GM21390 (cell line): ENCODE measurements at regions not wholly inside any gene's neighbourhood (a gene's known extent, or its start where the extent isn't known, plus 50 kb on each side); places are given as distances from the start of the nearest gene placed in this dataset.
"Not testable (repeated sequence)": the region's sequence is repeated elsewhere in the genome, so short reads cannot be mapped to it uniquely, and the experiment has no call there.

Experiments used
- ATAC-seq: cut with Tn5 transposase; IDR thresholded peaks from one replicate; pipeline ENCODE4 v1.9.1; 2021; ENCODE audit not compliant: unreplicated experiment

DNA sequence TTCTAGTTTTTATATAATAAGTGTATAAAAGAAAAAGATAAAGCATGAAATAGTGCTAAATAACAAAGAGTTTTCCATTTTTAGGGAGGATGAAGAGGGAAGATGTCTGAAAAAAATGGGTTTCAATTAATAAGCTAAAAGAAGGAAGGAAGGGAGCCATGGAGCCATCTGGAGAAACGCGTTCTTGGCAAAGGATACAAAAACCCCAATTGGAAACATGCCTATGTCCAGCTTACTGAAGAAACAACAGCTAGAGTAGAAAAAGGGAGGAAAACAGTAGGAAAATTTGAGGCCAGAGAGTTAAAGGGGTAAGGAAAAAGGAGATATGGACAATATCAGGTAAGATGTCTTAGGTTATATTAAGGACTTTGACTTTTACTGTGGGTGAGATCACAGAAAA is 416.2 kb upstream of the GHITM start:
- ATAC-seq: no peak

DNA sequence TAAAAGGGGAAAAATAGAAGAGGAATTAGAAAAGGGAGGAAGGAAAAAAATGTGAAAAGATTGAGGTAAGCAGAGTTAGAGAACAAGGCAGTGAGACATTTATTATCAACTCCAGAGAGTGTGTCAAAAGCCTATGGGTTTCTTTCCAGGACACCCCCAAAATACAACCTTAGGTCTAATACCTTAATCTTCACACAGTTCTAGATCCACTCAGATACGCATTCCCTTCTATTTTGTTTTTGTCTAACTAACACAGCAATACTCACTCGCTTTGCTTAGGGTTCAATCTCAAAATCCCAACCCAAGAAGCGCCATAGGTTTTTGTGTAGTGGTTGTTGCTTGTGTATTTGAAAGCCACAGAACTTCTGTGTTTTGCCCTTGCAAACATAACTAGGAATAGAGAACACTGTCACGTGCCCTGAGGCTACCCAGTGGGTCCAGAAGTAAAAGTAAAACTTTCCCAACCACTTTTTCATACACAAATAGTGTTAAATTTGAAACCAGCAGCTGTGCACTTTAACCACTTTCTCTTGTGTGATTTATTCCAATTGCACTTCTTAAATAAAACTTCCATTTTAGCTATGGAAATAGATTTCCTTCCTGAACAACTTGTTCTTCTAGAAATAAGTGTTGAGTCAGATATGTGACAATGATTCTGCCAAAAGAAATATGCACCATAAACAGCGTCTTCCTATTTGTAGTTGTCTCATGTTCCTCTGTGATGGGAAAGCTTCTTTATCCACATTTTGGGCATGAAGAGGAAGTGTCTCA is 414.7 kb upstream of the GHITM start:
- peak; percentile 96 for ATAC-seq

DNA sequence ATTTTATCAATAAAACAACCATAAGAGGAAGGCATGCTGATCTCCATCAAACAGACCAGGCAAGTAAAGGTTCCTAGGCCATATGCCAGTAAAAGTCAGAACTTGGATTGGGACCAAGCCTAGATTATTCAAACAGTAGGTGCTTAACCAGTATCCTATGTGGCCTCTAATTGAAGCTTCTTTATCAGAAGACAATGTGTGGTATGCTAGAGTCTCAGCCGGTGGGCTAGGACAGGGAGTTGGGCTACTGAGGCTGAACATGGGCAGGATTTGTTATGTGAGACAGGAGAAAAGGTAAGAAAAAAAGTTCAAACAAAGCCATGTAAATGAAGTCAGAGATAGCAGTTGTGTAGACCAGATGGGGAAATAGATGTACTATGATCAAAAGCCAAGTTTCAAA is 413.7 kb upstream of the GHITM start:
- ATAC-seq: no peak

DNA sequence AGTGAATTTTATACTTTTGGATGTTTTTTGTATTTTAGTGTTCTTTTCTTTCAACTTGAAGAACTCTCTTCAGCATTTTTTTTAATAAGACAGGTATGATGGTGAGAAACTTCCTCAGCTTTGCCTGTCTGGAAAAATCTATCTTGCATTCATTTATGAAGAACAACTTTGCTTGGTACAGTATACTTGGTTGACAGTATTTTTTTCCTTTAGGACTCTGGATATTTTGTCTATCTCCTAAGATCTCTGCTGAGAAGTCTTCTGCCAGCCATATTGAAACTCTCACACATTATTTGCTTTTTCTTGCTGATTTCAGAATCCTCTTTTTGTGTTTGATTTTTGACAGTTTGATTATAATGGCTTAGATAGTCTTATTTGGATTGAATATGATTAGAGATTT is 405.0 kb upstream of the GHITM start:
- ATAC-seq: no peak

DNA sequence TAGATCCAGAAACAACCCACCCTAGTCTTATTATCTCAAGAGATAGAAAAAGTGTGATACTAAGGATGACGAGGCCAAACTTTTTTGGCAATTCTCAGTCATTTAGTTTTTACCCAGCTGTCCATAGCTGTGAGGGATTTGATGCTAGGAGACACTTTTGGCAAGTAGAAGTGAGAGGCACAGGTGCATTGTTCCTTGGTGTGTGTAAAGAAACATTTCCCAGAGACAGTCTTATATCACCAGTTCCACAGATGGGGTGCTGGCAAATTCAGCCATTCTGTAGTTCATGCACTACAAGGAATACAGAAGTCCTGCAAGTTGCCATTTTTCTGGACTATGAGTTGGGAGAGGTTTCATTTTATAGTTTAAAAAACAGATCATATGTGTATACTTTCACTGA is 403.3 kb upstream of the GHITM start:
- ATAC-seq: no peak

DNA sequence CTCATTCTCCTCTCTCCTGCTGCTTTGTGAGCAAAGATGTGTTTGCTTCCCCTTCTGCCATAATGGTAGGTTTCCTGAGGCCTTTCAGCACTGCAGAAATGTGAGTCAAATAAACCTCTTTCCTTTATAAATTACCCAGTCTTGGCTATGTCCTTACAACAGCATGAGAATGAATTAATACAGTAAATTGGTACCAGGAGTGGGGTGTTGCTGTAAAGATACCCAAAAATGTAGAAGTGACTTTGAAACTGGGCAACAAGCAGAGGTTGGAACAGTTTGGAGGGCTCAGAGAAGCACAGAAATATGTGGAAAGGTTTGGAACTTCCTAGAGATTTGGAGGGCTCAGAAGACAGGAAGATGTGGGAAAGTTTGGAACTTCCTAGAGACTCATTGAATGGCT is 388.7 kb upstream of the GHITM start:
- no peak for ATAC-seq

DNA sequence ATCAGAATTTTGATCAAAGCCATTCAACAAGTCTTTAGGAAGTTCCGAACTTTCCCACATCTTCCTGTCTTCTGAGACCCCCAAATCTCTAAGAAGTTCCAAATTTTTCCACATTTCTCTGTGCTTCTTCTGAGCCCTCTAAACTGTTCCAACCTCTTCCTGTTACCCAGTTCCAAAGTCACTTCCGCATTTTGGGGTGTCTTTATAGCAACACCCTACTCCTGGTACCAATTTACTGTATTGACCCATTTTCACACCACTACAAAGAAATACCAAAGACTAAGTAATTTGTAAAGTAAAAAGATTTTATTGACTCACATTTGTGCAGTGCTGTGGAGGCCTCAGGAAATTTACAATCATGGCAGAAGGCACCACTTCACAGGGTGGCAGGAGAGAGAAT is 385.8 kb upstream of the GHITM start:
- ATAC-seq: no peak

DNA sequence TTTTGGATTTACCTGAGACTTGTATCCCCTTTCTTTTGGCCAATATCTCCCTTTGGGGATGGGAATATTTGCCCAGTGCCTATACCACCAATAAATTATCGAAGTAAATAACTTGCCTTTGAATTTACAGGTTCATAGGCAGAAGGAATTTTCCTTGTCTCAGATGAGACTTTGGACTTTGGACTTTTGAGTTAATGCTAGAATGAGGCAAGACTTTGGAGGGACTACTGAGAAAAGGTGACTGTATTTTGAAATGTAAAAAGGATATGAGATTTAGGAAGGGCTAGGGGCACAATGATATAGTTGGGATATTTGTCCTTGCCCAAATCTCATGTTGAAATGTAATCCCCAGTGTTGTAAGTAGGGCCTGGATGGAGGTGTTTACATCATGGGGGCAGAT is 384.5 kb upstream of the GHITM start:
- ATAC-seq: no peak

DNA sequence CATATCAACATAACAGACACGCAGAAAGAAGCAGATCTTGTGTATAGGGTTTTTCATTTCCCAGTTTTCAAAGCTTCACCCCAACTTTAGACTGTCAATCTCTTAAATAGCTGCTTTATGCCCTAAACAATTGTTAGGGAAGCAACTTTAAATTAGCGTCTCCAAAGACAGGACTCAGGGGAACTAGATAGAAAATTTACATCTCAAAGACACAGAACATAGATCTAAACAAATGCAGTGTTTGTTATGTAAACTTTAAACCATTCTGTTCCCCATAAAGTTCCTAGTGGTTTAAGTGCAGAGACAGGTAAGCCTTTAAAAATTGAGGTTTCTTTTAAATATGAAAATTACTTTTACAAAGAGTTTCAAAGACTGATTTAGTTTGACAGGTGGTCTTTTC is 379.2 kb upstream of the GHITM start:
- ATAC-seq: no peak

DNA sequence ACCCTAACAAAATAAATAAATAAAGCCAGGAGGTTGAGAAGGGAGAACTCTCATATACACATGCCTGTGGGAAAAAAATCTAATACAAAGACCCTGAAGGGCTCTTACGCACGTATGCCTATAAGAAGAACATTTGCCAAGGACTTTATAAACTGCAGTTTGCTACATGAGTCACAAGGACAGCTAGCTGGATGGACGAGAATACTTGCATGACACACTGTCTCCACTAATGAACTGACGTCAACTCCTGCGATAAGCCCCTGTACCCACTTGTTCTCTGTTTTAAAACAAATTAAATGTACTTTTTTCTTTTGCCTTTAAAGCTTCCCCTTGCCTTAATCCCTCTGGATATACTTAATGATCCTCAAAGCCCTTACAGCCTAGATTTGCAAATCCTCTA is 374.6 kb upstream of the GHITM start:
- ATAC-seq: no peak

DNA sequence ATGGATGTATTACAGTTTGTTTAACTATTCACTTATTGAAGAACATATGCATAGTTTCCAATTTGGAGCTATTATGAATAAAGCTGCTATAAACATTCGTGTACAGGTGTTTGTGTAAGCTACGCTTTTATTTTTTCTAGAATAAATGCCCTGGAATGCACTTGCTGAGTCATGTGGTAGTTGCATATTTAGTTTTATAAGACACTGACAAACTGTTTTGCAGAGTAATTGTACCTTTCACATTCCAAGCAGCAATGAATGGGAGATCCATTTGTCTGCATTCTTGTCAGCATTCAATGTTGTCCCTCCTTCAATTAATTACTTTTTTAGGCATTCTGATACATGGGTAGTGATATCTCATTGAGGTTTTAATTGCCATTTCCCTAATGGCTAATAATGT is 373.6 kb upstream of the GHITM start:
- ATAC-seq: no peak

DNA sequence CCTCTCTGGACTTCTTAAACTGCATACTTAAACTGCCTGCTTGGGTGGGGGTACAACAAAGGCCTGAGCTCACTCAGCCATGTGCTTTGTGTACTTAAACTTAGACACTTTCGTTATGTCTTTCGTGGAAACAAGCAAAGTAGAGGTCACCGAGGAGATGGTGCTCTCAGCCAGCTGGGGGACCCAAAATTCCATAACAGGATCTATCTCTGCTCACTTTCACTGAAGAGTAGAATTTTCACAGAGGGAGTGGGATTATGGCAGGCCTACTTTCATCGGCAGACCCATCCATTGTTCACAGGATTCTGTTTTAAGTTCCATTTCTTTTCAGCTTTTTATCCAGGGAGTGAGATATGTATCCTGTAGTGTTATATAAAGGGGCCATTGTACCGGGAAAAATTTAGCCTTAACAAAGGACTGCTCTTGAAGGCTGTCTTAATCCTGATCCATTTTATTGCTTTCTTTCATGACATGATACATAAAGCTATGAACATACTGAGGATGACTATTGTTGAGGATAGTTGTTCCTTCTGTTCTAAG is 370.0 kb upstream of the GHITM start:
- ATAC-seq: no peak

DNA sequence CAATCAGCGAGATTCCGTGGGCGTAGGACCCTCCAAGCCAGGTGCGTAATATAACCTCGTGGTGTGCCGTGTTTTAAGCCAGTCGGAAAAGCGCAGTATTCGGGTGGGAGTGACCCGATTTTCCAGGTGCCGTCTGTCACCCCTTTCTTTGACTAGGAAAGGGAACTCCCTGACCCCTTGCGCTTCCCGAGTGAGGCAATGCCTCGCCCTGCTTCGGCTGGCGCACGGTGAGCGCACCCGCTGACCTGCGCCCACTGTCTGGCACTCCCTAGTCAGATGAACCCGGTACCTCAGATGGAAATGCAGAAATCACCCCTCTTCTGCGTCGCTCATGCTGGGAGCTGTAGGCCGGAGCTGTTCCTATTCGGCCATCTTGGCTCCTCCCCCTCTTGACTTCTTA is 352.6 kb upstream of the GHITM start:
- ATAC-seq: not testable (repeated sequence)

DNA sequence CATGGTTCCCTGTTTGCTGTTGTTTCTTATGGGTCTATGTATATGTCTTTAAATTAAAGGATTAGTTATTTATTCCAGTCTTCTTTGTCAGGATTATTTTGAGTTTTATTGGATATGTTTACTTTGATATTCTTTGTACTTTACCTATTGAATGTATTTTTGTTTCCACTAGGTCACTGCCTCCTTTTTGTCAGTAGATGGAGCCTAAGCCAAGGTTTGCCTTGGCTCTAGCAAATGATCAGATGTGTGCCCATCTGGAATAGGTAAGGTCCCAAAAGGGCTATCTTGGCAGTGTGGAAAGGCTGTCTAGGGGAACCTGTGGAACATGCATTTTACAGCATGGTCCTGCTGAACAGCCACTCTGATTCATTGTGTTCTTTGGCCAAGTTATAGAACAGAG is 337.3 kb upstream of the GHITM start:
- ATAC-seq: no peak

DNA sequence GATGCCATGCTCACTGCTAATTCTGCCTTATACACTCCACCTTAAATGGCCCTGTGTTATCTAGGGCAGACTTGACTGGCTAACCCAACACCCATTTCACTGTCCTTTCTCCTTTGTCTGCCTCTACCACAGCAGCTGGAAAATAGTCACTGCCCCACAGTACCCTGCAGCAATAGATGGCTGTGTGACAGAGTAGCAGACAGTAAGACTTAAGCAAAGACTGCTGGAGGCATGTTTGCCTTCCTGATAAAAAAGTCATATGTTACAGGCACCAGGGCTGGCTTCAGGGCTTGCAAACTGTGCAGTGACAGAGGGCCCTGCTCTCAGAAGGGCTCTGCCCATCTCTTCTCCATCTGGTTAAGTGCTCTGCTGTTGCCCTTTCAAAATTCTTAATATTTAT is 332.6 kb upstream of the GHITM start:
- ATAC-seq: no peak

DNA sequence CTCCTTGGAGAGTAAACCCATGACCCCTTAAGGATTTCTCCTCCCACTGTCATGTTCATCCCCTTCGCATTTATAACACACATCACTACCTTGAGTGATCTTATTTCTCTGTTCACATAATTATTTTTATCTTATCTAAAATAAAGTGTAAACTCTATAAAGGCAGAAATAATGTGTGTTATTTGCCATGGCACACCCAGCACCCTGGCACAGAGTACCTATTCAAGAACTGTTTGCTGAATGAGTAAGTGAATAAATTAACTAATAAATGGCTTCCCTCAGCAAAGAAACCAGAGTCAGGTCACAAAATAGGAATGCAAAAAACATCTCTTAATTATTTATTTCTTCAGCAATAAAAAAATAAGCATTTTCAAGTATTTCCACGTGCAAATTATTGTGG is 330.3 kb upstream of the GHITM start:
- ATAC-seq: no peak

DNA sequence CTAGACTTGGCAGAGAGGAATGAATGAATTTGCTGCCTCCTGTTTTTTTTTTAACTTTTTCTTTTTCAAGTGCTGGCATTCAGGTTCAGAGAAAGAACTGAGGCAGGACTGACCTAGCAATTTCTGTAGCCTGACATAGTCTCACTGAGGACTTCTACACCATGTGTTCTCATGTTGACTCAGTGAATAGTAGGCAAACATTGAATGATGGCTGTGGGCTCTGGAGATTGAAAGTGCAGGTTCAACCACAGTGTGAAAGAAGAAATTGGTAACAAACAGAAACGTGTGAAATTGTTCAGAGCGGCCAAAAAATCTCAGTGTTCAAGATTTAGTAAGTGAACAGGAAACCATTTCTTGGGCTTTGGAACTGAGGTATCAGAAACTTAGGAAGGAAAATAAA is 322.4 kb upstream of the GHITM start:
- ATAC-seq: peak; percentile 98

DNA sequence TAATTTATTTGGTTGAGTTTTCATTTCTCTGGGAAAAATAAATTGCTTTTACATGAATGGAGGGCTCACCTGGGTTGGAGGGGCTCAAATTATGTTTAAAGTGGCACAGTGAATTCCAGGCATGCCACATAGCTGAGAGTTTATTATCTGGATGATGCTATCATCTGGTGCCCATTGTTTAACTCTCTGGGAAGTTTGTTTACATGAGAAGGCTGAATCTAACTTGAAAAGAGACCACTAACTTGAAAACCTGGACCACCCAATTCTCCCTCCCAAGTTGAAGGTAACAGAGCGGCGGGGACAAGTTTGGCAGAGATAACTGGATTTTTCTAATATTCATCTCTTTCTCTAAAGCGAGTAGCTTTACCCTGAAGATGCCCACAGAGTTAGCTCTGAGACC is 321.5 kb upstream of the GHITM start:
- no peak for ATAC-seq

DNA sequence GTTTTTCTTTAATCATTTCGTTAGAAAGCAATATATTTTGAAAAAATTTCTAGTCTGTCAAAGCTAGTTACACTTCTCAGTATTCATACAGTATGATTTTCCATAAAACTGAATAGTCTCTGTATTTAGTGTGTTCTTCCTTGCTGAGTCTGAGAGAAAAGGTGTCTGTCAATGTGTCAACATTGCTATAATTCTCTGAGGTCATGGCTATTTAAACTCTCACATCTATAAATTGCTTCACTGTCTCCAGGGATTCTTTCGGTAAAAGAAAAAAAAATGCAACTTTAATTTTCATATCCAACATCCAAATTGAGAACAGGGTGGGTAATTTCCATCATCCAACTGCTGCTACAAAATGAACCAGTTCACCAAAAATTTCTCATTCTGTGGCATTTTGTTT is 319.7 kb upstream of the GHITM start:
- ATAC-seq: no peak

DNA sequence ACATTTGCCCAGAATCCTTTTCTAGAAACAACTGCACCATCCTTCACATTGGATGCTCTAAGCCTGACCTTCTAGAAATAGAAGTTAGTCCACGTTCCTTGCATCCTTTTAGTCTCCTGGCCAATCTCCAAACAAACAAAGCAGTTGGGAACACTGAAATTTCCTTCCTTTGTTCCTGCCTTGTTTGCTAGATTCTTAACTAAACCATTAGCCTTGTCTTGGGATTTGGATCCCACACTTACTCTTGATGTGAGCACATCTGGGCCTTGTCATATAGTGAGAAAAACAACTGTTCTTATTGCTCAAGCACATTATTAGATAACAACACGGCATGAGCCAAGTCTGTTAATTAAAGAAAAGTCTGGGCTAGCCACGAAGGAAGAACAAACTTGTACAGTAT is 319.3 kb upstream of the GHITM start:
- no peak for ATAC-seq

DNA sequence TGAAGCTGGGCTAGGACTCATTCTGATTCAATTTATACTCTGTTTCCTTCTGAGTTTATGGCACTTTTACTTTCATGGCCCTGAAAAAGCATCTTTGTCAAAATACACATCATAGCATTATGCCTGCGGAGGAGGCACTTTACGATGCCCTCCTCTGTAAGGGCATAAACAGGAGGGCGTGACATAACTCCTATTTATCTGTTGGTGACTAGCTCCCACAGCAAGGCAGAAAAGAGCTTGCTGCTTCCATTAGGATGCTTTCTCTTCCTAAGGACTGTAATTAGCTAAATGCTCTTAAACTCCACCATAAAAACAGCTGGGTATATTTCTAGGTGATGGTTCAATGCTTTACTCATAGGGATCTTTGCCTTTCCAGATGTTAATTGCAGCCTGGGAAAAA is 315.2 kb upstream of the GHITM start:
- no peak for ATAC-seq

DNA sequence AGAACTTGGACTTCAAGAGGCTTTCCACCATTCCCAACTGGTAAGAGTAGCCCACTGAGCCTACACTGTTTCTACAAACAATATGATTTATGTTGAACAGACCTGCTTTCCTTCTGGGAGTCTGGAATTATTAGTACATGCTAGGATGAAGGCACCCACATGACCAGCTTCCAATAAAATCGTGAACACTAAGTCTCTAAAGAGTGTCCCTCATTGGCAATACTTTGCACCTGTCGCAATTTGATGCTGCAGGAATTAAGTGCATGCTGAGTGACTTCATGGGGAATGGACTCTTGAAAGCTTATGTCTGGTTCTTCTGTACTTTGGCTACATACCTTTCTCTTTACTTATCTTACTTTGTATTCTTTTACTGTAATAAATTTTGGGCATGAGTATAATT is 305.2 kb upstream of the GHITM start:
- ATAC-seq: no peak
